ENCODE measurements at regions not wholly inside any gene's neighbourhood (a gene's known extent, or its start where the extent isn't known, plus 50 kb on each side); places are given as distances from the start of the nearest gene placed in this dataset.
A peak's percentile ranks its signal among the peaks of the same experiment; 100 is the strongest.
"Not testable (repeated sequence)": the region's sequence is repeated elsewhere in the genome, so short reads cannot be mapped to it uniquely, and the experiment has no call there.

- WGBS = 32% methylated on average over 10 of the region's 10 CpGs
- no peak for TF ChIP-seq POLR2A (IDR thresholded peaks at IDR 0.05)
- no peak for TF ChIP-seq CTCF (IDR thresholded peaks at IDR 0.05)
- no peak for TF ChIP-seq POLR2AphosphoS5 (IDR thresholded peaks at IDR 0.05)
Measured at GRCh38 chr4:138864961-138865720, 150.4 kb upstream of the NOCT start.

GRCh38 chr4:138863160-138863559 is 152.4 kb upstream of the NOCT start:
- Histone ChIP-seq H3K27ac (no peak overlapping the region), H3K27me3 (replicated peaks; ENCODE audit: insufficient read depth) (no peaks in the 10 kb centered on the region), H3K9me3 (no peaks in the 10 kb centered on the region), H3K4me3 (no peak overlapping the region), H3K36me3 (no peaks in the 10 kb centered on the region), H3K4me1 (replicated peaks) (no peaks in the 10 kb centered on the region)
- no peak for DNase-seq (ENCODE audit: low spot score)
- intact Hi-C loops (cut with DNase I) = no loop called here
- 76% methylated on average over 4 of the region's 4 CpGs for WGBS
- TF ChIP-seq POLR2AphosphoS5 (IDR thresholded peaks at IDR 0.05) = no peak
- TF ChIP-seq POLR2A (IDR thresholded peaks at IDR 0.05) = no peak
- no peak for TF ChIP-seq CTCF (IDR thresholded peaks at IDR 0.05)

More at GRCh38 chr4:138864961-138865720, 150.4 kb upstream of the NOCT start:
- no peaks in the 10 kb centered on the region for H3K36me3 ChIP-seq
- H3K27ac ChIP-seq = peak overlapping the region in 1 of 2 donors; percentile 4
- intact Hi-C loops (cut with DNase I) = no loop called here
- H3K4me3 ChIP-seq = no peak overlapping the region
- H3K9me3 ChIP-seq = no peaks in the 10 kb centered on the region
- H3K27me3 ChIP-seq (replicated peaks; ENCODE audit: insufficient read depth) = no peaks in the 10 kb centered on the region
- peak; percentile 16 for DNase-seq (ENCODE audit: low spot score)
- H3K4me1 ChIP-seq (replicated peaks) = no peaks in the 10 kb centered on the region

GRCh38 chr4:138861135-138861534 is 154.4 kb upstream of the NOCT start:
- Histone ChIP-seq H3K36me3 (no peaks in the 10 kb centered on the region), H3K9me3 (no peaks in the 10 kb centered on the region), H3K27me3 (replicated peaks; ENCODE audit: insufficient read depth) (no peaks in the 10 kb centered on the region), H3K27ac (no peak overlapping the region), H3K4me3 (no peak overlapping the region), H3K4me1 (replicated peaks) (no peaks in the 10 kb centered on the region)
- intact Hi-C loops (cut with DNase I) = no loop called here
- no peak for DNase-seq (ENCODE audit: low spot score)
- 70% methylated on average over 5 of the region's 5 CpGs for WGBS
- TF ChIP-seq POLR2A (IDR thresholded peaks at IDR 0.05) = no peak
- no peak for TF ChIP-seq POLR2AphosphoS5 (IDR thresholded peaks at IDR 0.05)
- TF ChIP-seq CTCF (IDR thresholded peaks at IDR 0.05) = no peak

- H3K36me3 ChIP-seq; H3K27ac ChIP-seq; H3K4me1 ChIP-seq (replicated peaks); H3K9me3 ChIP-seq; DNase-seq (ENCODE audit: low spot score); H3K27me3 ChIP-seq (replicated peaks; ENCODE audit: insufficient read depth); intact Hi-C loops (cut with DNase I); H3K4me3 ChIP-seq: not testable (repeated sequence)
- WGBS = 95% methylated on average over 1 of the region's 1 CpG
Measured at GRCh38 chr4:138860357-138860756, 155.2 kb upstream of the NOCT start.

- WGBS = 73% methylated on average over 4 of the region's 4 CpGs
- no peak for DNase-seq (ENCODE audit: low spot score)
- no peak for TF ChIP-seq CTCF (IDR thresholded peaks at IDR 0.05)
- TF ChIP-seq POLR2AphosphoS5 (IDR thresholded peaks at IDR 0.05) = no peak
- TF ChIP-seq POLR2A (IDR thresholded peaks at IDR 0.05) = no peak
- Histone ChIP-seq H3K4me1 (replicated peaks) (no peaks in the 10 kb centered on the region), H3K4me3 (no peak overlapping the region), H3K9me3 (no peaks in the 10 kb centered on the region), H3K27ac (no peak overlapping the region), H3K27me3 (replicated peaks; ENCODE audit: insufficient read depth) (no peaks in the 10 kb centered on the region), H3K36me3 (no peaks in the 10 kb centered on the region)
- intact Hi-C loops (cut with DNase I) = no loop called here
Measured at GRCh38 chr4:138859254-138859653, 156.3 kb upstream of the NOCT start.
